ENCODE measurements at regions not wholly inside any gene's neighbourhood (a gene's known extent, or its start where the extent isn't known, plus 50 kb on each side); places are given as distances from the start of the nearest gene placed in this dataset.

DNA sequence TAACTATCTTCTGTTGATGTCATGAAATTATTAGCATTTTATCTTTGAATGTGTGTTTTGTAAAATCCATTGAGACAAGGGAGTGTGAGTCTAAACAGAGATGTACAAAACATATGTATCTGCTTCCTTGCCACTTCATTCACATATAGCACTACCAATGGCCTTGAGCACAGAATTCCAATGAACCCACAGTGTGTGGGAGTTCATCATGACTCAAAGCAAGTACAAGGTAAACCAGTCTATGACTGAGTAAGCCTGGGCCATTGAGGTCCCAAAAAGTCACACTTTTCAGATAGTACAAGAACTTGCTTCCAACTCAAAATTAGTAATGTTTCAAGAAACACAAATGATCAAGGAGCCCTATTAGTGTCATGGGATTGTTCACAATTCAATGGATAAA, 218.6 kb downstream of the MANEA start:
- TF ChIP-seq EZH2 (IDR thresholded peaks at IDR 0.05; ENCODE audit: insufficient read depth, poor library complexity, severe bottlenecking): no peak
- no peak for TF ChIP-seq EZH2phosphoT487 (IDR thresholded peaks at IDR 0.05; ENCODE audit: insufficient read depth, low read depth)
